SK-N-MC (cell line): ENCODE measurements at regions not wholly inside any gene's neighbourhood (a gene's known extent, or its start where the extent isn't known, plus 50 kb on each side); places are given as distances from the start of the nearest gene placed in this dataset.

Source experiments
- EZH2 ChIP-seq: fragments of 200-600 bp; sonication (generic); IDR thresholded peaks from one replicate; pipeline ENCODE4 v1.6.1; 2017; ENCODE audit warnings: antibody characterized with exemption
- FOXP2 ChIP-seq: optimal IDR thresholded peaks from 2 replicates; pipeline ENCODE3; 2011; ENCODE audit warnings: mild to moderate bottlenecking, moderate library complexity; ENCODE audit not compliant: insufficient read depth; ENCODE audit errors: extremely low read length, control extremely low read depth

- no peak for TF ChIP-seq EZH2
- no peak for TF ChIP-seq FOXP2
Measured at GRCh38 chr6:76609160-76609559, 536.7 kb upstream of the IMPG1 start.
